H1 (cell line): ENCODE measurements at regions not wholly inside any gene's neighbourhood (a gene's known extent, or its start where the extent isn't known, plus 50 kb on each side); places are given as distances from the start of the nearest gene placed in this dataset.
"Not testable (repeated sequence)": the region's sequence is repeated elsewhere in the genome, so short reads cannot be mapped to it uniquely, and the experiment has no call there.

Experiments used
- CTCF ChIA-PET: fragments of 300-600 bp; sonication (Branson Sonifier 250); formaldehyde crosslinking; loops from one replicate; lab custom pipeline; 2021; ENCODE audit not compliant: partially characterized antibody; lab: Charles Lee
- POLR2A ChIA-PET: fragments of 300-600 bp; sonication (Branson Sonifier 250); formaldehyde crosslinking; loops from one replicate; lab custom pipeline; 2021; ENCODE audit warnings: inconsistent platforms; ENCODE audit not compliant: partially characterized antibody; lab: Charles Lee
- DNase-seq, 2 experiments: peaks; one replicate each; pipeline versions ENCODE4 v3.0.0 to v3.0.0-alpha.2; 2010 to 2022; ENCODE audit warnings: low spot score in 2 of 2, low read depth in 1 of 2, mixed read lengths in 1 of 2
- FAIRE-seq: peaks from 2 replicates; lab custom pipeline; 2011; peaks lifted over from hg19 to GRCh38; lab: Jason Lieb, UNC
- H2AFZ ChIP-seq: 2 replicates; pipeline ENCODE4 v1.8.1; 2012; ENCODE audit warnings: low read length, inconsistent platforms
- H2AK5ac ChIP-seq: 2 replicates; pipeline ENCODE4 v1.6.1; 2013; ENCODE audit warnings: low read depth, low read length
- H2BK120ac ChIP-seq: replicated peaks from 2 replicates; pipeline ENCODE3; 2013; ENCODE audit warnings: low read depth, low read length, inconsistent platforms
- H2BK12ac ChIP-seq: 2 replicates; pipeline ENCODE4 v1.6.1; 2013; ENCODE audit warnings: low read depth, low read length
- H2BK15ac ChIP-seq: 2 replicates; pipeline ENCODE4 v1.6.1; 2013; ENCODE audit warnings: low read length
- H2BK20ac ChIP-seq: 2 replicates; pipeline ENCODE4 v1.6.1; 2013; ENCODE audit warnings: low read length
- H2BK5ac ChIP-seq: 2 replicates; pipeline ENCODE4 v1.6.1; 2013; ENCODE audit warnings: low read depth, low read length
- H3K14ac ChIP-seq: 2 replicates; pipeline ENCODE4 v1.6.1; 2013; ENCODE audit warnings: inconsistent platforms; ENCODE audit not compliant: insufficient read length
- H3K18ac ChIP-seq: 2 replicates; pipeline ENCODE4 v1.6.1; 2013; ENCODE audit warnings: low read length; ENCODE audit errors: extremely low read depth
- H3K23ac ChIP-seq: 2 replicates; pipeline ENCODE4 v1.6.1; 2013; ENCODE audit warnings: inconsistent platforms; ENCODE audit not compliant: insufficient read length
- H3K23me2 ChIP-seq: 2 replicates; pipeline ENCODE4 v1.6.1; 2013; ENCODE audit warnings: low read depth, low read length
- H3K27ac ChIP-seq: 2 replicates; pipeline ENCODE4 v1.6.1; 2011; ENCODE audit warnings: low read depth, low read length, inconsistent platforms
- H3K27me3 ChIP-seq, 4 experiments: replicated peaks in 1 of 4; 1 replicate in 1 of 4; 2 replicates in 3 of 4; pipeline versions ENCODE4 v1.6.1 to v1.8.1; 2011 to 2013; ENCODE audit warnings: low read length in 3 of 4, mild to moderate bottlenecking in 3 of 4, inconsistent platforms in 2 of 4, mixed read lengths in 2 of 4, moderate library complexity in 1 of 4; ENCODE audit not compliant: control insufficient read depth in 3 of 4, insufficient read depth in 3 of 4; ENCODE audit errors: extremely low read depth in 1 of 4
- H3K36me3 ChIP-seq, 4 experiments: 2 replicates each; pipeline versions ENCODE4 v1.6.1 to v1.8.1; 2011 to 2013; ENCODE audit warnings: mild to moderate bottlenecking in 4 of 4, low read length in 3 of 4, moderate library complexity in 2 of 4, control low read depth in 1 of 4, inconsistent platforms in 1 of 4; ENCODE audit not compliant: insufficient read depth in 4 of 4, control insufficient read depth in 2 of 4
- H3K4ac ChIP-seq: replicated peaks from 2 replicates; pipeline ENCODE3; 2013; ENCODE audit warnings: low read length, low read depth, mixed read lengths, inconsistent platforms; ENCODE audit not compliant: insufficient read length
- H3K4me1 ChIP-seq, 4 experiments: replicated peaks in 1 of 4; 1 replicate in 1 of 4; 2 replicates in 3 of 4; pipeline versions ENCODE4 v1.6.1 to v1.8.1; 2011 to 2013; ENCODE audit warnings: low read length in 3 of 4, inconsistent platforms in 2 of 4, mixed read lengths in 1 of 4; ENCODE audit not compliant: insufficient read depth in 4 of 4, control insufficient read depth in 3 of 4
- H3K4me2 ChIP-seq, 2 experiments: 2 replicates each; pipeline versions ENCODE4 v1.6.1 to v1.8.1; 2011 to 2013; ENCODE audit warnings: low read depth in 2 of 2, low read length in 2 of 2, control low read depth in 1 of 2, inconsistent platforms in 1 of 2, mild to moderate bottlenecking in 1 of 2; ENCODE audit not compliant: insufficient read depth in 1 of 2
- H3K4me3 ChIP-seq, 4 experiments: fragments of 200-600, 300-600 bp in 1 of 4; sonication (generic), shearing (Covaris generic), sonication (Bioruptor Twin) in 1 of 4; 2 replicates each; pipeline versions ENCODE4 v1.5.1 to v1.8.1; 2011 to 2016; ENCODE audit warnings: low read length in 4 of 4, low read depth in 3 of 4, control low read depth in 2 of 4, inconsistent platforms in 2 of 4, mild to moderate bottlenecking in 2 of 4, mixed read lengths in 1 of 4, moderate library complexity in 1 of 4; ENCODE audit not compliant: insufficient read depth in 2 of 4; ENCODE audit errors: extremely low read depth in 1 of 4
- H3K56ac ChIP-seq: replicated peaks from 2 replicates; pipeline ENCODE3; 2013; ENCODE audit warnings: low read depth, mild to moderate bottlenecking, mixed read lengths, low read length, inconsistent platforms; ENCODE audit not compliant: insufficient read length
- H3K79me1 ChIP-seq: 2 replicates; pipeline ENCODE4 v1.6.1; 2013; ENCODE audit warnings: low read depth, low read length, control low read depth
- H3K79me2 ChIP-seq, 2 experiments: 2 replicates each; pipeline versions ENCODE4 v1.6.1 to v1.8.1; 2012 to 2013; ENCODE audit warnings: low read length in 2 of 2, mild to moderate bottlenecking in 2 of 2, inconsistent platforms in 1 of 2; ENCODE audit not compliant: insufficient read depth in 2 of 2, control insufficient read depth in 1 of 2
- H3K9ac ChIP-seq, 4 experiments: replicated peaks in 1 of 4; 1 replicate in 1 of 4; 2 replicates in 3 of 4; pipeline versions ENCODE4 v1.6.1 to v1.8.1; 2011 to 2013; ENCODE audit warnings: low read depth in 3 of 4, low read length in 3 of 4, control low read depth in 2 of 4, mild to moderate bottlenecking in 2 of 4, moderate library complexity in 2 of 4, inconsistent platforms in 1 of 4; ENCODE audit errors: extremely low read depth in 1 of 4
- H3K9me3 ChIP-seq, 2 experiments: 2 replicates each; pipeline versions ENCODE4 v1.6.1 to v1.8.1; 2012 to 2013; ENCODE audit warnings: mild to moderate bottlenecking in 2 of 2, moderate library complexity in 2 of 2, control low read depth in 1 of 2, inconsistent platforms in 1 of 2, low read depth in 1 of 2, low read length in 1 of 2, mixed read lengths in 1 of 2; ENCODE audit not compliant: insufficient read depth in 2 of 2
- H4K20me1 ChIP-seq, 2 experiments: replicated peaks in 1 of 2; 2 replicates each; pipeline versions ENCODE3 to v1.8.1; 2011 to 2013; ENCODE audit warnings: inconsistent platforms in 2 of 2, low read length in 2 of 2, mild to moderate bottlenecking in 1 of 2; ENCODE audit not compliant: insufficient read depth in 2 of 2, control insufficient read depth in 1 of 2
- H4K5ac ChIP-seq: 2 replicates; pipeline ENCODE4 v1.6.1; 2013; ENCODE audit warnings: low read length, low read depth, mixed read lengths, inconsistent platforms; ENCODE audit not compliant: insufficient read length
- H4K8ac ChIP-seq: 2 replicates; pipeline ENCODE4 v1.8.0; 2013; ENCODE audit warnings: mild to moderate bottlenecking, moderate library complexity, low read length, inconsistent platforms; ENCODE audit not compliant: insufficient read depth; ENCODE audit errors: extremely low read depth
- H4K91ac ChIP-seq: replicated peaks from 2 replicates; pipeline ENCODE3; 2013; ENCODE audit warnings: low read length, mixed read lengths, inconsistent platforms; ENCODE audit not compliant: insufficient read length
- WGBS, 2 experiments: shearing (Covaris generic) in 1 of 2; methylation state at CpG; one replicate each; pipeline versions ENCODE4 v1.1.6 to v1.1.7; 2013 to 2015; ENCODE audit warnings: low lambda C conversion rate in 2 of 2, mixed read lengths in 2 of 2, inconsistent platforms in 1 of 2, low coverage in 1 of 2, missing lambda C conversion rate in 1 of 2; ENCODE audit not compliant: insufficient replicate concordance in 2 of 2, insufficient coverage in 1 of 2, insufficient read length in 1 of 2; ENCODE audit errors: extremely low coverage in 1 of 2, missing lambda C conversion rate in 1 of 2; 5-methylcytosine and 5-hydroxymethylcytosine counted together

DNA sequence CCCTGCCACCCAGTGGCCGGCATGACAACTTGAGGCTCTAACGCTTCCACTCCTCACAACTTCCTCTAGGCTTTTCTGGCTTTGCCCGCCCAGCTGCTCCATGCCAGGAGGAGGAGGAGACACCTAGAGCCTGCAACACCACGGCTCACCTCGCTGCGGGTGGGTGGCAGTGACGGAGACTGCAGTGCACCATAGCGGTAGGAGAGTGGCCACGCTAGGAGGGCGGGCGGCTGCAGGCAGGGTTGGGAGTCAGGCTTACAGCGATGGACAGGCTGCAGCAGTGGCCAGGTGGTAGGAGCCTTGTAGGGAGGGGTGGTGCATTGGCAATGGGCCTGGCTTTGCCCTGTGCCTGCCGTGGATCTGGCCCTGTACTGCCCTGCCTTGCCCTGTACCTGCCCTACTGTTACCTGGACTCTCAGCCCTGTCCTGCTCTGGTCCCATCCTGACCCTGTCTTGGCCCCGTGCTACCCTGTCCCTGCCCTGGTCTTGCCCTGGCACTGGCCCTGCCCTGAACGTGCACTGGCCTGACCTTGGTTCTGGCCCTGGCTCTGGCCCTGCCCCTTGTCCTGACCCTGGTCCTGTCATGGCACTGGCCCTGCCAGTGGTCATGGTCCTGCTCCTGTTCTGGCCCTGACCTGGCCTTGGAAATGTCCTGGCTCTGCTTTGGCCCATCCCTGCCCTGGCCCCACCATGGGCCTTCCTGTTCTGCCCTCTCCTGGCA is 540.8 kb downstream of the FOXD4L6 start:
- H2BK12ac ChIP-seq, H3K4me1 ChIP-seq, H3K14ac ChIP-seq, H4K5ac ChIP-seq, H3K23me2 ChIP-seq, H3K4me3 ChIP-seq, FAIRE-seq, H2BK15ac ChIP-seq, H2BK5ac ChIP-seq, H2BK120ac ChIP-seq, H3K27ac ChIP-seq, H2AK5ac ChIP-seq, H2AFZ ChIP-seq, H2BK20ac ChIP-seq, H3K27me3 ChIP-seq, H3K79me1 ChIP-seq, H4K20me1 ChIP-seq, H3K56ac ChIP-seq, H3K4ac ChIP-seq, H4K91ac ChIP-seq, H3K4me2 ChIP-seq, H3K36me3 ChIP-seq, H3K23ac ChIP-seq, CTCF ChIA-PET, H3K79me2 ChIP-seq, H3K18ac ChIP-seq, POLR2A ChIA-PET, H3K9me3 ChIP-seq, H3K9ac ChIP-seq, H4K8ac ChIP-seq: not testable (repeated sequence)
- WGBS, 2 experiments = 91% methylated on average over 7 of the region's 15 CpGs; no CpG with 5 or more reads in 1 of the 2 experiments
- peak in 1 of 2 experiments; percentile 45 for DNase-seq

DNA sequence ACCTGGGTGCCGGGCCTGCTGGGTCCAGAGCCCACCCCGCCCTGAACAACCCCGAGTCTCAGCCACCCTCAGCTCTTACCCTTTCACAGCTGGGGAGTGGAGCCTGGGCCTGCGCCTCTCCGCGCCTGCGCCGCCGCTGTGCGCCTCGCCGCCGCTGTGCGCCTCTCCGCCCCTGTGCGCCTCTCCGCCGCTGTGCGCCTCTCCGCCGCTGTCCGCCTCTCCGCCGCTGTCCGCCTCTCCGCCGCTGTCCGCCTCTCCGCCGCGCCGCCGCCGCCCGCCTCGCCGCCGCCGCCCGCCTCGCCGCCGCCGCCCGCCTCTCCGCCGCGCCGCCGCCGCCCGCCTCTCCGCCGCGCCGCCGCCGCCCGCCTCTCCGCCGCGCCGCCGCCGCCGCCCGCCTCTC is 544.4 kb downstream of the FOXD4L6 start:
- H3K14ac ChIP-seq, H4K5ac ChIP-seq, H3K4me3 ChIP-seq, POLR2A ChIA-PET, H2BK120ac ChIP-seq, H3K4ac ChIP-seq, FAIRE-seq, H4K20me1 ChIP-seq, H3K79me2 ChIP-seq, H3K79me1 ChIP-seq, H4K8ac ChIP-seq, H4K91ac ChIP-seq, H2BK5ac ChIP-seq, H3K4me1 ChIP-seq, H2AK5ac ChIP-seq, H3K4me2 ChIP-seq, H3K23ac ChIP-seq, H3K18ac ChIP-seq, H3K27ac ChIP-seq, H2AFZ ChIP-seq, H3K9ac ChIP-seq, H2BK15ac ChIP-seq, H3K56ac ChIP-seq, CTCF ChIA-PET, H3K9me3 ChIP-seq, H3K23me2 ChIP-seq, H3K27me3 ChIP-seq, H2BK20ac ChIP-seq, H3K36me3 ChIP-seq, H2BK12ac ChIP-seq: not testable (repeated sequence)
- peak in 1 of 2 experiments; percentile 50 for DNase-seq
- 2% methylated on average over 8 of the region's 67 CpGs; no CpG with 5 or more reads in 1 of the 2 experiments for WGBS, 2 experiments
